Transverse colon (tissue), 4 donors: ENCODE measurements at regions not wholly inside any gene's neighbourhood (a gene's known extent, or its start where the extent isn't known, plus 50 kb on each side); places are given as distances from the start of the nearest gene placed in this dataset.

Experiments
- EP300 ChIP-seq: sonication (generic); formaldehyde crosslinking; IDR thresholded peaks from one replicate; pipeline ENCODE4 v1.6.1; 2017; ENCODE audit warnings: antibody characterized with exemption, low read depth
- POLR2A ChIP-seq: fragments of 450-650 bp; IDR thresholded peaks from one replicate; pipeline ENCODE4 v1.6.1; 2016; ENCODE audit warnings: antibody characterized with exemption, mild to moderate bottlenecking, moderate library complexity
- POLR2AphosphoS5 ChIP-seq, 3 donors: sonication (generic); formaldehyde crosslinking; IDR thresholded peaks; one replicate each; pipeline ENCODE4 v1.6.1; 2016; ENCODE audit warnings: antibody characterized with exemption in 3 of 3
- TF ChIP-seq, protein P1 (sequence below), 5 experiments: fragments of 200-600 bp in 3 of 5; fragments of 450-650 bp in 2 of 5; sonication (generic) in 3 of 5; IDR thresholded peaks; 1 replicate in 2 of 5; 2 replicates in 3 of 5; pipeline ENCODE4 v1.5.1; 2016 to 2017; ENCODE audit warnings: antibody characterized with exemption in 5 of 5, inconsistent platforms in 3 of 5, mild to moderate bottlenecking in 2 of 5, moderate library complexity in 1 of 5

DNA sequence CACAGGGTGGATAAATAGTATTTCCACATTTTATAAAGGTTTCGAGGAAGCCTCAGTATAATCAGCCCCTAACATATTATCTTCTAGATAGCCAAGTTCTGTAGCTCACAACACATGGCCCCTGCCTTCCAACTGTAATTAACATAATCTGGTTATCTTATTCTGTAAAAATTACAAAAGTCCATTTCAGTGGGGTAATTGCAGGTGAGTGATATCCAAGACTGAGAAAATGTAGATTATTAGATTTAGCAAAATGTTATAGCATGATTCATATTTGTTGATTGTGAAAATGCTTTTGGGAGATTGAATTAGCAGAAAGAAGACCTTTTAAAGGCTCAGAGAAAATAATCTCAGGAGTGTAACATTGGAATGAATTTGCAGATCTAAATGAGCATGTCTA, 168.3 kb upstream of the GPC6 start:
- TF ChIP-seq POLR2A = no peak
- TF ChIP-seq, protein P1, sequence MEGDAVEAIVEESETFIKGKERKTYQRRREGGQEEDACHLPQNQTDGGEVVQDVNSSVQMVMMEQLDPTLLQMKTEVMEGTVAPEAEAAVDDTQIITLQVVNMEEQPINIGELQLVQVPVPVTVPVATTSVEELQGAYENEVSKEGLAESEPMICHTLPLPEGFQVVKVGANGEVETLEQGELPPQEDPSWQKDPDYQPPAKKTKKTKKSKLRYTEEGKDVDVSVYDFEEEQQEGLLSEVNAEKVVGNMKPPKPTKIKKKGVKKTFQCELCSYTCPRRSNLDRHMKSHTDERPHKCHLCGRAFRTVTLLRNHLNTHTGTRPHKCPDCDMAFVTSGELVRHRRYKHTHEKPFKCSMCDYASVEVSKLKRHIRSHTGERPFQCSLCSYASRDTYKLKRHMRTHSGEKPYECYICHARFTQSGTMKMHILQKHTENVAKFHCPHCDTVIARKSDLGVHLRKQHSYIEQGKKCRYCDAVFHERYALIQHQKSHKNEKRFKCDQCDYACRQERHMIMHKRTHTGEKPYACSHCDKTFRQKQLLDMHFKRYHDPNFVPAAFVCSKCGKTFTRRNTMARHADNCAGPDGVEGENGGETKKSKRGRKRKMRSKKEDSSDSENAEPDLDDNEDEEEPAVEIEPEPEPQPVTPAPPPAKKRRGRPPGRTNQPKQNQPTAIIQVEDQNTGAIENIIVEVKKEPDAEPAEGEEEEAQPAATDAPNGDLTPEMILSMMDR (IDR thresholded peaks at IDR 0.05) = no peak
- TF ChIP-seq POLR2AphosphoS5 (IDR thresholded peaks at IDR 0.05) = no peak
- TF ChIP-seq EP300 = no peak
